Epithelial cell of proximal tubule (primary cell): ENCODE measurements at regions not wholly inside any gene's neighbourhood (a gene's known extent, or its start where the extent isn't known, plus 50 kb on each side); places are given as distances from the start of the nearest gene placed in this dataset.
"Not testable (repeated sequence)": the region's sequence is repeated elsewhere in the genome, so short reads cannot be mapped to it uniquely, and the experiment has no call there.

Source experiments
- DNase-seq: peaks from one replicate; pipeline ENCODE4 v3.0.0-alpha.2; 2011; ENCODE audit warnings: low read depth
- H3K4me3 ChIP-seq: 2 replicates; pipeline ENCODE4 v1.5.1; 2011; ENCODE audit warnings: low read depth, mild to moderate bottlenecking, low read length
- CTCF ChIP-seq: conservative IDR thresholded peaks from 2 replicates; pipeline ENCODE4 v1.5.1; 2012; ENCODE audit warnings: low read depth, mild to moderate bottlenecking, low read length

- no peak for DNase-seq
- no peak overlapping the region for H3K4me3 ChIP-seq
- TF ChIP-seq CTCF: no peak
Observed at GRCh38 chr5:68116868-68117411, 98.6 kb upstream of the PIK3R1 start.

- TF ChIP-seq CTCF: no peak
- no peak for DNase-seq
- no peak overlapping the region for H3K4me3 ChIP-seq
Observed at GRCh38 chr5:68116408-68116807, 99.1 kb upstream of the PIK3R1 start.

- no peak overlapping the region for H3K4me3 ChIP-seq
- TF ChIP-seq CTCF: no peak
- no peak for DNase-seq
Observed at GRCh38 chr5:68115584-68115983, 100.0 kb upstream of the PIK3R1 start.

- DNase-seq: no peak
- H3K4me3 ChIP-seq: no peak overlapping the region
- no peak for TF ChIP-seq CTCF
Observed at GRCh38 chr5:68114378-68115040, 101.0 kb upstream of the PIK3R1 start.

- no peak for DNase-seq
- no peak for TF ChIP-seq CTCF
- H3K4me3 ChIP-seq: no peak overlapping the region
Observed at GRCh38 chr5:68112658-68113057, 102.9 kb upstream of the PIK3R1 start.

GRCh38 chr5:68110894-68111293, 104.7 kb upstream of the PIK3R1 start:
- H3K4me3 ChIP-seq: no peak overlapping the region
- no peak for TF ChIP-seq CTCF
- no peak for DNase-seq

- H3K4me3 ChIP-seq: no peak overlapping the region
- DNase-seq: no peak
- no peak for TF ChIP-seq CTCF
Observed at GRCh38 chr5:68110264-68110663, 105.3 kb upstream of the PIK3R1 start.

GRCh38 chr5:68104217-68104616, 111.3 kb upstream of the PIK3R1 start:
- not testable (repeated sequence) for H3K4me3 ChIP-seq, DNase-seq

- not testable (repeated sequence) for H3K4me3 ChIP-seq, DNase-seq
Observed at GRCh38 chr5:68103297-68103696, 112.3 kb upstream of the PIK3R1 start.
